Panc1 (cell line): ENCODE measurements at regions not wholly inside any gene's neighbourhood (a gene's known extent, or its start where the extent isn't known, plus 50 kb on each side); places are given as distances from the start of the nearest gene placed in this dataset.

Source experiments
- ATAC-seq: fragments of 200-7000 bp; cut with Tn5 transposase; 2 replicates; pipeline ENCODE4 v1.9.1; 2020; ENCODE audit warnings: mild to moderate bottlenecking, moderate library complexity
- BruUV-seq: library from RNA; stranded (reverse); fragments of 400-500 nt; replicated peaks from 2 replicates; lab custom pipeline; 2021; lab: Mats Ljungman, UMichigan
- CTCF ChIA-PET: fragments of 300-600 bp; sonication (Branson Sonifier 250); formaldehyde crosslinking; loops from one replicate; lab custom pipeline; 2022; ENCODE audit warnings: antibody characterized with exemption; lab: Charles Lee
- POLR2A ChIA-PET: fragments of 300-600 bp; sonication (Branson Sonifier 250); formaldehyde crosslinking; loops from one replicate; lab custom pipeline; 2022; ENCODE audit warnings: antibody characterized with exemption; lab: Charles Lee
- DNase-seq: peaks from one replicate; pipeline ENCODE4 v3.0.0-alpha.2; 2010; ENCODE audit warnings: low read depth, low spot score
- H3K27ac ChIP-seq: 2 replicates; pipeline ENCODE4 v1.5.1; 2011; ENCODE audit warnings: mild to moderate bottlenecking, low read length, inconsistent platforms
- H3K27me3 ChIP-seq: fragments of 200-500 bp; sonication (Bioruptor generic); 2 replicates; pipeline ENCODE4 v1.6.0; 2014; ENCODE audit warnings: low read length, inconsistent platforms; ENCODE audit not compliant: control insufficient read depth, insufficient read depth
- H3K36me3 ChIP-seq: fragments of 200-500 bp; sonication (Bioruptor generic); 2 replicates; pipeline ENCODE4 v1.5.1; 2014; ENCODE audit warnings: inconsistent platforms, mild to moderate bottlenecking, low read length, moderate library complexity; ENCODE audit not compliant: control insufficient read depth, insufficient read depth
- H3K4me1 ChIP-seq: 2 replicates; pipeline ENCODE4 v1.5.1; 2011; ENCODE audit warnings: inconsistent platforms, mild to moderate bottlenecking, low read length, moderate library complexity; ENCODE audit not compliant: control insufficient read depth, insufficient read depth
- H3K4me3 ChIP-seq, 2 experiments: 2 replicates each; pipeline ENCODE4 v1.5.1; 2011 to 2012; ENCODE audit warnings: low read depth in 2 of 2, low read length in 2 of 2, mild to moderate bottlenecking in 2 of 2, inconsistent platforms in 1 of 2, moderate library complexity in 1 of 2
- H3K9me3 ChIP-seq: fragments of 200-500 bp; sonication (Bioruptor generic); 2 replicates; pipeline ENCODE4 v1.5.1; 2014; ENCODE audit warnings: low read depth, mild to moderate bottlenecking, inconsistent platforms, low read length, moderate library complexity; ENCODE audit not compliant: control insufficient read depth, insufficient read depth
- CTCF ChIP-seq: fragments of 450-650 bp; IDR thresholded peaks from 2 replicates; pipeline ENCODE4 v1.5.1; 2017; ENCODE audit warnings: mild to moderate bottlenecking
- POLR2AphosphoS5 ChIP-seq: IDR thresholded peaks from 2 replicates; pipeline ENCODE4 v1.6.1; 2012; ENCODE audit warnings: mild to moderate bottlenecking, low read depth, low read length, moderate library complexity
- REST ChIP-seq, 2 experiments: IDR thresholded peaks; 2 replicates each; pipeline ENCODE4 v1.6.1; 2011 to 2012; ENCODE audit warnings: low read depth in 2 of 2, control low read depth in 1 of 2, low read length in 1 of 2, mild to moderate bottlenecking in 1 of 2, moderate library complexity in 1 of 2; ENCODE audit not compliant: insufficient read depth in 1 of 2
- SIN3A ChIP-seq: IDR thresholded peaks from 2 replicates; pipeline ENCODE4 v1.6.1; 2012; ENCODE audit warnings: low read depth, mild to moderate bottlenecking, low read length, moderate library complexity, borderline replicate concordance; ENCODE audit not compliant: insufficient read depth
- TCF7L2 ChIP-seq: IDR thresholded peaks from 2 replicates; pipeline ENCODE4 v1.6.1; 2011; ENCODE audit warnings: mild to moderate bottlenecking, low read depth, low read length, inconsistent platforms
- in situ Hi-C: cut with HindIII; loops from 2 replicates; pipeline ENCODE4 v1.10.0; 2016; ENCODE audit warnings: low sequenced_read_pairs, low pct_unique_long_range_greater_than_20kb
- intact Hi-C: fragments of 100-400 bp; cut with micrococcal nuclease; formaldehyde crosslinking; loops from one replicate; pipeline ENCODE4 v1.10.0; 2022; ENCODE audit not compliant: unreplicated experiment

- POLR2A ChIA-PET: no interaction called here
- in situ Hi-C loops: no loop called here
- BruUV-seq: no TSS peak
Measured at GRCh38 chr6:85961125-85961524, 318.4 kb upstream of the SYNCRIP start.

GRCh38 chr6:85948481-85948880, 305.8 kb upstream of the SYNCRIP start:
- ChIA-PET POLR2A (no interaction called here), CTCF (no interaction called here)
- BruUV-seq: no TSS peak
- Histone ChIP-seq H3K9me3 (no peaks in the 10 kb centered on the region), H3K4me1 (no peaks in the 10 kb centered on the region), H3K27me3 (no peaks in the 10 kb centered on the region), H3K4me3 (no peak overlapping the region), H3K36me3 (no peaks in the 10 kb centered on the region), H3K27ac (no peak overlapping the region)
- in situ Hi-C loops (no loop called here), intact Hi-C loops (no loop called here)
- ATAC-seq (no peak), DNase-seq (no peak)
- TF ChIP-seq POLR2AphosphoS5 (no peak), REST (IDR thresholded peaks at IDR 0.05; ENCODE audit: insufficient read depth in 1 of 2, low read depth in 2 of 2, low read length in 1 of 2) (no peak), TCF7L2 (no peak), SIN3A (no peak), CTCF (no peak)

More at GRCh38 chr6:85961125-85961524, 318.4 kb upstream of the SYNCRIP start:
- no peak overlapping the region for H3K4me3 ChIP-seq
- CTCF ChIA-PET: no interaction called here
- no peaks in the 10 kb centered on the region for H3K9me3 ChIP-seq
- no peak overlapping the region for H3K27ac ChIP-seq
- intact Hi-C loops: no loop called here
- no peaks in the 10 kb centered on the region for H3K4me1 ChIP-seq
- no peak for DNase-seq
- no peaks in the 10 kb centered on the region for H3K27me3 ChIP-seq
- TF ChIP-seq POLR2AphosphoS5 (no peak), TCF7L2 (no peak), SIN3A (no peak), CTCF (no peak), REST (IDR thresholded peaks at IDR 0.05; ENCODE audit: insufficient read depth in 1 of 2, low read depth in 2 of 2, low read length in 1 of 2) (no peak)
- no peaks in the 10 kb centered on the region for H3K36me3 ChIP-seq
- ATAC-seq: no peak
